Left lung (tissue), 4 donors: ENCODE measurements at regions not wholly inside any gene's neighbourhood (a gene's known extent, or its start where the extent isn't known, plus 50 kb on each side); places are given as distances from the start of the nearest gene placed in this dataset.

Experiments used
- ATAC-seq: fragments of 200-7000 bp; cut with Tn5 transposase; one replicate; pipeline ENCODE4 v1.9.1; 2020; ENCODE audit warnings: moderate library complexity
- DNase-seq, 4 donors: peaks; one replicate each; pipeline ENCODE4 v3.0.0-alpha.2; 2013 to 2020
- H3K27ac ChIP-seq, 2 donors: fragments of 200-600 bp; sonication (generic) in 1 of 2; one replicate each; pipeline versions ENCODE4 v1.5.0 to v1.8.0; 2020 to 2021
- H3K27me3 ChIP-seq, 2 donors: fragments of 200-600 bp; sonication (generic) in 1 of 2; one replicate each; pipeline versions ENCODE4 v1.5.0 to v1.8.0; 2020 to 2021
- H3K36me3 ChIP-seq, 2 donors: fragments of 200-600 bp; sonication (generic) in 1 of 2; one replicate each; pipeline versions ENCODE4 v1.5.0 to v1.8.0; 2020 to 2021
- H3K4me1 ChIP-seq, 2 donors: fragments of 200-600 bp; one replicate each; pipeline ENCODE4 v1.8.0; 2021
- H3K4me3 ChIP-seq, 2 donors: fragments of 200-600 bp; sonication (generic) in 1 of 2; one replicate each; pipeline versions ENCODE4 v1.5.0 to v1.8.0; 2020 to 2021; ENCODE audit warnings: mild to moderate bottlenecking in 1 of 2
- H3K9me3 ChIP-seq, 2 donors: fragments of 200-600 bp; sonication (generic) in 1 of 2; one replicate each; pipeline versions ENCODE4 v1.5.0 to v1.8.0; 2020 to 2021
- intact Hi-C, 2 donors: fragments of 100-400 bp; cut with DNase I; formaldehyde crosslinking; loops; one replicate each; pipeline versions ENCODE4 v1.11.2 to v1.14.2; 2022
- TF ChIP-seq, protein P1 (sequence below), 2 donors: fragments of 200-600 bp; sonication (generic) in 1 of 2; IDR thresholded peaks; one replicate each; pipeline versions ENCODE4 v1.5.0 to v1.8.0; 2021; ENCODE audit warnings: antibody characterized with exemption in 2 of 2
- donor health status: DM: no; HTN: yes; CAD: no.
- donor health status: DM: no; HTN: no; CAD: no.

- intact Hi-C loops: no loop called here
- DNase-seq (no peak), ATAC-seq (no peak)
- H3K36me3 ChIP-seq: no peaks in the 10 kb centered on the region
- no peak overlapping the region for H3K27ac ChIP-seq
- peaks cover 0 to 19% of the 10 kb centered on the region in 2 donors for H3K27me3 ChIP-seq
- TF ChIP-seq, protein P1, sequence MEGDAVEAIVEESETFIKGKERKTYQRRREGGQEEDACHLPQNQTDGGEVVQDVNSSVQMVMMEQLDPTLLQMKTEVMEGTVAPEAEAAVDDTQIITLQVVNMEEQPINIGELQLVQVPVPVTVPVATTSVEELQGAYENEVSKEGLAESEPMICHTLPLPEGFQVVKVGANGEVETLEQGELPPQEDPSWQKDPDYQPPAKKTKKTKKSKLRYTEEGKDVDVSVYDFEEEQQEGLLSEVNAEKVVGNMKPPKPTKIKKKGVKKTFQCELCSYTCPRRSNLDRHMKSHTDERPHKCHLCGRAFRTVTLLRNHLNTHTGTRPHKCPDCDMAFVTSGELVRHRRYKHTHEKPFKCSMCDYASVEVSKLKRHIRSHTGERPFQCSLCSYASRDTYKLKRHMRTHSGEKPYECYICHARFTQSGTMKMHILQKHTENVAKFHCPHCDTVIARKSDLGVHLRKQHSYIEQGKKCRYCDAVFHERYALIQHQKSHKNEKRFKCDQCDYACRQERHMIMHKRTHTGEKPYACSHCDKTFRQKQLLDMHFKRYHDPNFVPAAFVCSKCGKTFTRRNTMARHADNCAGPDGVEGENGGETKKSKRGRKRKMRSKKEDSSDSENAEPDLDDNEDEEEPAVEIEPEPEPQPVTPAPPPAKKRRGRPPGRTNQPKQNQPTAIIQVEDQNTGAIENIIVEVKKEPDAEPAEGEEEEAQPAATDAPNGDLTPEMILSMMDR (IDR thresholded peaks at IDR 0.05): no peak
- no peaks in the 10 kb centered on the region for H3K4me1 ChIP-seq
- H3K9me3 ChIP-seq: no peaks in the 10 kb centered on the region
- no peak overlapping the region for H3K4me3 ChIP-seq
These were observed 76.9 kb upstream of the GPM6B start for GRCh38 chrX:13893826-13894225.

DNA sequence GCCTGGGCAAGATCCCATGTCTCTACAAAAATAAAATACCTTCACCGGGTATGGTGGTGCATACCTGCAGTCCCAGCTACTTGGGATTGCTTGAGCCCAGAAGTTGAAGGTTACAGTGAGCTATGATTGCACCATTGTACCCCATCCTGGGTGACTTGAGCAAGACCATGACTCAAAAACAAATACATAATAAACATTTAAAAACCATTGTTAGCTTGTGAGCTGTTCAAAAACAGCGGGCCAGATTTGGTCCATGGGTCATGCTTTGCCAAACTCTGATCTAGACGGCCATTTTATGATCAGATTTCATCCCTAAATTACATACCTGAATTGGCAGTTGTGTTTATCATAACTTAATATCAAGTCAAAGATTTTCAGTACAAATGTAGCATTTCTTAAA lies 76.0 kb upstream of the GPM6B start:
- Histone ChIP-seq H3K27ac (no peak overlapping the region), H3K36me3 (no peaks in the 10 kb centered on the region), H3K9me3 (no peaks in the 10 kb centered on the region), H3K4me3 (no peak overlapping the region), H3K27me3 (peaks cover 0 to 15% of the 10 kb centered on the region in 2 donors), H3K4me1 (no peaks in the 10 kb centered on the region)
- TF ChIP-seq, protein P1 (IDR thresholded peaks at IDR 0.05): no peak
- DNase-seq (no peak), ATAC-seq (no peak)
- intact Hi-C loops: no loop called here

- no peak for ATAC-seq
- no peak overlapping the region for H3K27ac ChIP-seq
- no peaks in the 10 kb centered on the region for H3K36me3 ChIP-seq
- no peaks in the 10 kb centered on the region for H3K4me1 ChIP-seq
- H3K4me3 ChIP-seq: no peak overlapping the region
- TF ChIP-seq, protein P1 (IDR thresholded peaks at IDR 0.05): no peak
- H3K9me3 ChIP-seq: no peaks in the 10 kb centered on the region
- no peak for DNase-seq
- H3K27me3 ChIP-seq: peaks cover 0 to 15% of the 10 kb centered on the region in 2 donors
- intact Hi-C loops: no loop called here
These were observed 74.7 kb upstream of the GPM6B start for GRCh38 chrX:13891377-13892140.

DNA sequence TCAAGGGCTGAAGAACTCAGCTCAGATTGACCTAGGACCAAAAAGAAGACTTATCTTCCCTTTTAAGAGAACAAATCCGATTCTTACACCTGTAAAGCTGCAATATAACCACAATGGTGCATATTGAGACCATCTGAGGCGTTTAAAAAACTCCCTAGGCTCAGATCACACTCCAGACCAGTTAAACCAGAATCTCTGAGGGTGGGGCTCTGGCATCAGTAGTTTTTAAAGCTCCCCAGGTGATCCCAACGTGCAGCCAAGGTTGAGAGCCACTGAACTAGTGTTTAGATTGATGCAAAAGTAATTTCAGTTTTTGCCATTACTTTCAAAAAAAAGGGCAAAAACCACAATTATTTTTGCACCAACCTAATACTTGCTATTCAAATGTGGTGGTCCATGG lies 73.9 kb upstream of the GPM6B start:
- TF ChIP-seq, protein P1 (IDR thresholded peaks at IDR 0.05): no peak
- Histone ChIP-seq H3K4me3 (no peak overlapping the region), H3K9me3 (no peaks in the 10 kb centered on the region), H3K27ac (no peak overlapping the region), H3K27me3 (peaks cover 0 to 11% of the 10 kb centered on the region in 2 donors), H3K4me1 (no peaks in the 10 kb centered on the region), H3K36me3 (no peaks in the 10 kb centered on the region)
- intact Hi-C loops: no loop called here
- ATAC-seq: no peak
- no peak for DNase-seq

GRCh38 chrX:13888284-13888683 lies 71.4 kb upstream of the GPM6B start:
- intact Hi-C loops: no loop called here

More at GRCh38 chrX:13888284-13888683, 71.4 kb upstream of the GPM6B start:
- Histone ChIP-seq H3K27ac (no peak overlapping the region), H3K9me3 (no peaks in the 10 kb centered on the region), H3K27me3 (no peaks in the 10 kb centered on the region), H3K4me1 (no peaks in the 10 kb centered on the region), H3K36me3 (no peaks in the 10 kb centered on the region), H3K4me3 (no peak overlapping the region)
- no peak for DNase-seq
- no peak for ATAC-seq
- TF ChIP-seq, protein P1 (IDR thresholded peaks at IDR 0.05): no peak
